DND-41 (cell line): ENCODE measurements at regions not wholly inside any gene's neighbourhood (a gene's known extent, or its start where the extent isn't known, plus 50 kb on each side); places are given as distances from the start of the nearest gene placed in this dataset.

Source experiments
- ATAC-seq: fragments of 200-7000 bp; cut with Tn5 transposase; 3 replicates; pipeline ENCODE4 v1.9.1; 2021; ENCODE audit warnings: low read depth; ENCODE audit not compliant: insufficient read depth
- DNase-seq: peaks from one replicate; pipeline ENCODE4 v3.0.0-alpha.2; 2020
- H2AFZ ChIP-seq: 2 replicates; pipeline ENCODE4 v1.6.0; 2012; ENCODE audit warnings: low read depth, low read length
- H3K27ac ChIP-seq: 2 replicates; pipeline ENCODE4 v1.5.1; 2012; ENCODE audit warnings: low read length, inconsistent platforms
- H3K27me3 ChIP-seq: fragments of 200-600 bp; sonication (generic); 2 replicates; pipeline ENCODE4 v1.6.0; 2012; ENCODE audit warnings: low read length, mild to moderate bottlenecking, inconsistent platforms; ENCODE audit not compliant: insufficient read depth, poor library complexity
- H3K36me3 ChIP-seq: 2 replicates; pipeline ENCODE4 v1.5.1; 2012; ENCODE audit warnings: low read length, inconsistent platforms; ENCODE audit not compliant: insufficient read depth
- H3K4me1 ChIP-seq: 2 replicates; pipeline ENCODE4 v1.5.1; 2012; ENCODE audit warnings: mild to moderate bottlenecking, low read length; ENCODE audit not compliant: insufficient read depth
- H3K4me2 ChIP-seq: 2 replicates; pipeline ENCODE4 v1.6.0; 2012; ENCODE audit warnings: mild to moderate bottlenecking, moderate library complexity, low read length, inconsistent platforms; ENCODE audit not compliant: insufficient read depth
- H3K4me3 ChIP-seq, 2 experiments: fragments of 200-600 bp in 1 of 2; shearing (Covaris generic) in 1 of 2; 2 replicates each; pipeline ENCODE4 v1.5.1; 2012 to 2016; ENCODE audit warnings: inconsistent platforms in 2 of 2, low read length in 2 of 2, mild to moderate bottlenecking in 2 of 2, low read depth in 1 of 2, moderate library complexity in 1 of 2
- H3K79me2 ChIP-seq: 2 replicates; pipeline ENCODE4 v1.6.0; 2012; ENCODE audit warnings: low read length, inconsistent platforms; ENCODE audit not compliant: insufficient read depth
- H3K9ac ChIP-seq: 2 replicates; pipeline ENCODE4 v1.6.0; 2012; ENCODE audit warnings: low read depth, mild to moderate bottlenecking, inconsistent platforms, low read length, moderate library complexity
- H3K9me3 ChIP-seq: 2 replicates; pipeline ENCODE4 v1.5.1; 2012; ENCODE audit warnings: low read length, moderate library complexity, mild to moderate bottlenecking, inconsistent platforms; ENCODE audit not compliant: insufficient read depth, severe bottlenecking
- H4K20me1 ChIP-seq: 2 replicates; pipeline ENCODE4 v1.6.0; 2012; ENCODE audit warnings: low read length; ENCODE audit not compliant: insufficient read depth
- CTCF ChIP-seq: IDR thresholded peaks from 2 replicates; pipeline ENCODE4 v1.5.1; 2012; ENCODE audit warnings: borderline replicate concordance, low read length, moderate library complexity, mild to moderate bottlenecking; ENCODE audit not compliant: poor library complexity, severe bottlenecking; ENCODE audit errors: extremely low read depth
- EZH2 ChIP-seq: IDR thresholded peaks from 3 replicates; pipeline ENCODE4 v1.6.1; 2012; ENCODE audit warnings: borderline replicate concordance, low read depth, mild to moderate bottlenecking, moderate library complexity, low read length, inconsistent platforms; ENCODE audit not compliant: severe bottlenecking

DNA sequence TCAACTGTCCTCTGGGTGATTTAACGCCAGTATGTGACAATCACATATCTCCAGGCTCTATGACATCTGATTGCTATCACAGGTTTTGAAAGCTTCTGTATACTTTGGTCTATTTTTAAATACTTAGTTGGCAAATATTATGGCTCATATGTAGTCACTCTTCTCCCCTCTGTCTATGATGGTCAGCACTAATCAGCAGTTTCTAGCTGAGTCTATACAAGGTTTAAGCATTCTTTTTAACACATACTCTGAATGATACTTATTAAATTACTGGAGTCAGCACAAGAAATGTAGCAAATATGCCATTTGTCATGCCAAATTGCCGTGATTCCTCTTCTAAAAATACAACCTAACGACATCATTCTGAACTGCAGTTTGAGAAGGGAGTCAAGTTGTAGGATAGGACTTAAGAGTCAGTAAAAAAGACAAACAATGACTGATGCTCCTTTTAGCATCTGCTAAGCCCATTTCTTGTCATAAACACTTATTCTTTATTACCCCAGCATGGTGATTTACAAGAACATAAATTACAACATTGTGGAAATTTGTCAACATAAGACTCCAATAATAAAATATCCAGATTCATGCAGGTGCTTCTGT is 947.8 kb downstream of the XPNPEP1 start:
- no peak overlapping the region for H2AFZ ChIP-seq
- H3K27me3 ChIP-seq = no peaks in the 10 kb centered on the region
- no peak overlapping the region for H3K27ac ChIP-seq
- H3K9me3 ChIP-seq = no peaks in the 10 kb centered on the region
- H4K20me1 ChIP-seq = no peaks in the 10 kb centered on the region
- H3K36me3 ChIP-seq = no peaks in the 10 kb centered on the region
- no peaks in the 10 kb centered on the region for H3K4me1 ChIP-seq
- no peak for DNase-seq
- no peak for TF ChIP-seq CTCF
- no peak for TF ChIP-seq EZH2
- no peaks in the 10 kb centered on the region for H3K79me2 ChIP-seq
- H3K9ac ChIP-seq = no peak overlapping the region
- no peak overlapping the region for H3K4me2 ChIP-seq
- no peak for ATAC-seq
- no peak overlapping the region for H3K4me3 ChIP-seq

- Histone ChIP-seq H3K9ac (no peak overlapping the region), H3K4me1 (no peaks in the 10 kb centered on the region), H4K20me1 (no peaks in the 10 kb centered on the region), H3K4me3 (no peak overlapping the region), H3K9me3 (no peaks in the 10 kb centered on the region), H3K27ac (no peak overlapping the region), H3K36me3 (no peaks in the 10 kb centered on the region), H3K79me2 (no peaks in the 10 kb centered on the region), H2AFZ (no peak overlapping the region), H3K27me3 (no peaks in the 10 kb centered on the region), H3K4me2 (no peak overlapping the region)
- DNase-seq (peak; percentile 30), ATAC-seq (peak; percentile 61)
- TF ChIP-seq EZH2 = no peak
- TF ChIP-seq CTCF = no peak
These were observed 953.3 kb downstream of the XPNPEP1 start for GRCh38 chr10:108970016-108970415.

DNA sequence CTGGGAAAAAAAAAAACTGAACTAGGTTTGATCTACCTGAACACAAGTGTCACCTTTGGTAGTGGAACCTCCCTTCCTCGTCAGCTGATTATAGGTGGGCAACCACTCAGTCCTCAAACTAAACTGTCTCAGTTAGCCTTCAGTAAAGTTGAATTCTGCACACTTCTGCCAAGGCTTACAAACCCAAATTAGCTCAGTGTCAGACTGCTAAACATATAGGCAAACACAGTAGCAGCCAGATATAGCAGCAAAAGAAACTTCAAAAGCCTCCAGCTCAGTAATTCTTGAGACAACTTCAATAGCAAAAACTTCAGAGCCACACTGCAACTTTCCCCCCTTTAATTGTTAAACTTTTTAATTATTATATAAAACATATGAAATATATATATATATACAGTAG is 956.9 kb downstream of the XPNPEP1 start:
- no peak for ATAC-seq
- Histone ChIP-seq H3K79me2 (no peaks in the 10 kb centered on the region), H3K27me3 (no peaks in the 10 kb centered on the region), H3K9me3 (no peaks in the 10 kb centered on the region), H3K36me3 (no peaks in the 10 kb centered on the region), H3K4me3 (no peak overlapping the region), H4K20me1 (no peaks in the 10 kb centered on the region), H3K9ac (no peak overlapping the region), H3K27ac (no peak overlapping the region), H3K4me2 (no peak overlapping the region), H3K4me1 (no peaks in the 10 kb centered on the region), H2AFZ (no peak overlapping the region)
- TF ChIP-seq CTCF (no peak), EZH2 (no peak)
- no peak for DNase-seq

DNA sequence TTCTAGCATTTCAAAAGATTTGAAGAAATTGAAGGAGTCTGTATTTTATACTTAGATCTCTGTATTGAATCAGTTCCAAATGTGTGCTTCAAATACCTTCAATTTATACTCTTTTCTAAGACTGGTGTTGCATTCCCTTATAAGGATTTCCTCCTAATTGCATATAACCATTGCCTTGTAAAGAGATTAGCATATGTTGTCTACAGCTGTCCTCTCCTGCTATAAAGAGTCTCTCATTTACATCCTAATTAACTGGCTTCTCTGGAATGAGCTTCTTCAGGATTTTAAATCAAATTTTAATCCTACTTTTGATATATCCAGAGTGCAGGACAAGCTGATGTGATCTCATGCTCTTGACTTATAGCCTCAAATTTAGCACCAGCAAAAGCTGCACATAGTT is 957.3 kb downstream of the XPNPEP1 start:
- TF ChIP-seq EZH2 (no peak), CTCF (no peak)
- Histone ChIP-seq H4K20me1 (no peaks in the 10 kb centered on the region), H3K4me1 (no peaks in the 10 kb centered on the region), H3K27me3 (no peaks in the 10 kb centered on the region), H3K9me3 (no peaks in the 10 kb centered on the region), H3K4me2 (no peak overlapping the region), H3K4me3 (no peak overlapping the region), H3K79me2 (no peaks in the 10 kb centered on the region), H2AFZ (no peak overlapping the region), H3K27ac (no peak overlapping the region), H3K9ac (no peak overlapping the region), H3K36me3 (no peaks in the 10 kb centered on the region)
- ATAC-seq (no peak), DNase-seq (no peak)
